ENCODE measurements at regions not wholly inside any gene's neighbourhood (a gene's known extent, or its start where the extent isn't known, plus 50 kb on each side); places are given as distances from the start of the nearest gene placed in this dataset.

GRCh38 chr14:27075503-27075902 is 477.7 kb upstream of the NOVA1 start:
- no peak for TF ChIP-seq POLR2A (IDR thresholded peaks at IDR 0.05; ENCODE audit: low read depth, low read length)
- TF ChIP-seq CTCF (conservative IDR thresholded peaks at IDR 0.05; ENCODE audit: low read depth, low read length), result no peak
- no peak for TF ChIP-seq USF2 (IDR thresholded peaks at IDR 0.05; ENCODE audit: low read depth, low read length)
- no peak for TF ChIP-seq MXI1 (IDR thresholded peaks at IDR 0.05; ENCODE audit: borderline replicate concordance, low read depth, low read length)

Data from IMR-90 (cell line).